ENCODE measurements at regions not wholly inside any gene's neighbourhood (a gene's known extent, or its start where the extent isn't known, plus 50 kb on each side); places are given as distances from the start of the nearest gene placed in this dataset.
A peak's percentile ranks its signal among the peaks of the same experiment; 100 is the strongest.

GRCh38 chr2:226057914-226058313 is 658.4 kb downstream of the NYAP2 start:
- peak; percentile 55 for ATAC-seq
- no peaks in the 10 kb centered on the region for H3K36me3 ChIP-seq (ENCODE audit: control insufficient read depth in 2 of 3, insufficient read depth in 3 of 3, low read length in 3 of 3)
- H3K9me3 Mint-ChIP-seq = peaks cover 0 to 2% (median 0%) of the 10 kb centered on the region in 11 donors
- H3K27me3 Mint-ChIP-seq = peaks cover 0 to 6% (median 0%) of the 10 kb centered on the region in 5 donors
- DNase-seq = no peak
- no peak overlapping the region for H3K27ac Mint-ChIP-seq
- no peaks in the 10 kb centered on the region for H3K4me1 ChIP-seq (ENCODE audit: control insufficient read depth in 2 of 2, insufficient read depth in 2 of 2, low read length in 2 of 2)
- no peaks in the 10 kb centered on the region for H3K36me3 Mint-ChIP-seq
- no peak overlapping the region for H3K4me3 Mint-ChIP-seq
- CTCF ChIA-PET = no interaction called here
- H3K4me1 Mint-ChIP-seq = no peaks in the 10 kb centered on the region
- no peak overlapping the region for H3K27ac ChIP-seq (ENCODE audit: low read depth, low read length)
- intact Hi-C loops (cut with micrococcal nuclease) = no loop called here
- no peaks in the 10 kb centered on the region for H3K9me3 ChIP-seq (ENCODE audit: control insufficient read depth in 2 of 3, low read length in 3 of 3)
- POLR2A ChIA-PET = no interaction called here
- H3K27me3 ChIP-seq (ENCODE audit: control insufficient read depth in 2 of 2, insufficient read depth in 2 of 2, low read length in 2 of 2) = no peaks in the 10 kb centered on the region
- H3K4me3 ChIP-seq (ENCODE audit: low read length) = no peak overlapping the region

- Mint-ChIP-seq H3K27me3 (peaks cover 0 to 6% (median 0%) of the 10 kb centered on the region in 5 donors), H3K27ac (no peak overlapping the region), H3K4me3 (no peak overlapping the region), H3K36me3 (no peaks in the 10 kb centered on the region), H3K4me1 (peaks cover 0 to 1% (median 0%) of the 10 kb centered on the region in 7 donors), H3K9me3 (peaks cover 0 to 3% (median 0%) of the 10 kb centered on the region in 11 donors)
- intact Hi-C loops (cut with micrococcal nuclease) = no loop called here
- ChIA-PET POLR2A (no interaction called here), CTCF (interaction anchor here (0.6 kb wide), 1 partner anchor 1418 kb away, joined by 3 read pairs; no protein-coding TSS in a partner anchor)
- Histone ChIP-seq H3K4me1 (ENCODE audit: control insufficient read depth in 2 of 2, insufficient read depth in 2 of 2, low read length in 2 of 2) (no peaks in the 10 kb centered on the region), H3K9me3 (ENCODE audit: control insufficient read depth in 2 of 3, low read length in 3 of 3) (no peaks in the 10 kb centered on the region), H3K36me3 (ENCODE audit: control insufficient read depth in 2 of 3, insufficient read depth in 3 of 3, low read length in 3 of 3) (no peaks in the 10 kb centered on the region), H3K4me3 (ENCODE audit: low read length) (no peak overlapping the region), H3K27me3 (ENCODE audit: control insufficient read depth in 2 of 2, insufficient read depth in 2 of 2, low read length in 2 of 2) (no peaks in the 10 kb centered on the region), H3K27ac (ENCODE audit: low read depth, low read length) (no peak overlapping the region)
- ATAC-seq (no peak), DNase-seq (no peak)
Measured at GRCh38 chr2:226057365-226057764, 657.9 kb downstream of the NYAP2 start.

GRCh38 chr2:226052772-226053416 is 653.4 kb downstream of the NYAP2 start:
- intact Hi-C loops (cut with micrococcal nuclease) = no loop called here
- H3K27ac Mint-ChIP-seq = no peak overlapping the region
- H3K27me3 ChIP-seq (ENCODE audit: control insufficient read depth in 2 of 2, insufficient read depth in 2 of 2, low read length in 2 of 2) = no peaks in the 10 kb centered on the region
- H3K27me3 Mint-ChIP-seq = peaks cover 0 to 13% (median 0%) of the 10 kb centered on the region in 5 donors
- POLR2A ChIA-PET = no interaction called here
- H3K4me3 ChIP-seq (ENCODE audit: low read length) = no peak overlapping the region
- no peak for ATAC-seq
- no peaks in the 10 kb centered on the region for H3K36me3 Mint-ChIP-seq
- no peak overlapping the region for H3K27ac ChIP-seq (ENCODE audit: low read depth, low read length)
- no peak for DNase-seq
- H3K4me1 ChIP-seq (ENCODE audit: control insufficient read depth in 2 of 2, insufficient read depth in 2 of 2, low read length in 2 of 2) = no peaks in the 10 kb centered on the region
- no peaks in the 10 kb centered on the region for H3K9me3 ChIP-seq (ENCODE audit: control insufficient read depth in 2 of 3, low read length in 3 of 3)
- no peak overlapping the region for H3K4me3 Mint-ChIP-seq
- H3K36me3 ChIP-seq (ENCODE audit: control insufficient read depth in 2 of 3, insufficient read depth in 3 of 3, low read length in 3 of 3) = no peaks in the 10 kb centered on the region
- peaks cover 0 to 5% (median 0%) of the 10 kb centered on the region in 11 donors for H3K9me3 Mint-ChIP-seq
- CTCF ChIA-PET = no interaction called here
- peaks cover 0 to 1% (median 0%) of the 10 kb centered on the region in 7 donors for H3K4me1 Mint-ChIP-seq

- intact Hi-C loops (cut with micrococcal nuclease) = no loop called here
Measured at GRCh38 chr2:226050822-226051221, 651.3 kb downstream of the NYAP2 start.

GRCh38 chr2:226048611-226049010 is 649.1 kb downstream of the NYAP2 start:
- Histone ChIP-seq H3K4me1 (ENCODE audit: control insufficient read depth in 2 of 2, insufficient read depth in 2 of 2, low read length in 2 of 2) (no peaks in the 10 kb centered on the region), H3K27me3 (ENCODE audit: control insufficient read depth in 2 of 2, insufficient read depth in 2 of 2, low read length in 2 of 2) (no peaks in the 10 kb centered on the region), H3K27ac (ENCODE audit: low read depth, low read length) (no peak overlapping the region), H3K9me3 (ENCODE audit: control insufficient read depth in 2 of 3, low read length in 3 of 3) (no peaks in the 10 kb centered on the region), H3K4me3 (ENCODE audit: low read length) (no peak overlapping the region), H3K36me3 (ENCODE audit: control insufficient read depth in 2 of 3, insufficient read depth in 3 of 3, low read length in 3 of 3) (no peaks in the 10 kb centered on the region)
- H3K27me3 Mint-ChIP-seq = peaks cover 0 to 25% (median 11%) of the 10 kb centered on the region in 5 donors
- ChIA-PET CTCF (no interaction called here), POLR2A (no interaction called here)
- no peak overlapping the region for H3K27ac Mint-ChIP-seq
- H3K9me3 Mint-ChIP-seq = peaks cover 0 to 5% (median 0%) of the 10 kb centered on the region in 11 donors
- H3K4me3 Mint-ChIP-seq = no peak overlapping the region
- intact Hi-C loops (cut with micrococcal nuclease) = no loop called here
- peaks cover 0 to 1% (median 0%) of the 10 kb centered on the region in 7 donors for H3K4me1 Mint-ChIP-seq
- no peak for ATAC-seq
- H3K36me3 Mint-ChIP-seq = no peaks in the 10 kb centered on the region
- DNase-seq = no peak

More at GRCh38 chr2:226050822-226051221, 651.3 kb downstream of the NYAP2 start:
- peaks cover 0 to 17% (median 7%) of the 10 kb centered on the region in 5 donors for H3K27me3 Mint-ChIP-seq
- Histone ChIP-seq H3K27ac (ENCODE audit: low read depth, low read length) (no peak overlapping the region), H3K4me3 (ENCODE audit: low read length) (no peak overlapping the region), H3K9me3 (ENCODE audit: control insufficient read depth in 2 of 3, low read length in 3 of 3) (no peaks in the 10 kb centered on the region), H3K4me1 (ENCODE audit: control insufficient read depth in 2 of 2, insufficient read depth in 2 of 2, low read length in 2 of 2) (no peaks in the 10 kb centered on the region), H3K27me3 (ENCODE audit: control insufficient read depth in 2 of 2, insufficient read depth in 2 of 2, low read length in 2 of 2) (no peaks in the 10 kb centered on the region), H3K36me3 (ENCODE audit: control insufficient read depth in 2 of 3, insufficient read depth in 3 of 3, low read length in 3 of 3) (no peaks in the 10 kb centered on the region)
- CTCF ChIA-PET = no interaction called here
- H3K4me1 Mint-ChIP-seq = peaks cover 0 to 1% (median 0%) of the 10 kb centered on the region in 7 donors
- DNase-seq (no peak), ATAC-seq (no peak)
- no peak overlapping the region for H3K4me3 Mint-ChIP-seq
- H3K36me3 Mint-ChIP-seq = no peaks in the 10 kb centered on the region
- H3K27ac Mint-ChIP-seq = no peak overlapping the region
- POLR2A ChIA-PET = no interaction called here
- peaks cover 0 to 5% (median 0%) of the 10 kb centered on the region in 11 donors for H3K9me3 Mint-ChIP-seq

- H3K27me3 ChIP-seq (ENCODE audit: control insufficient read depth in 2 of 2, insufficient read depth in 2 of 2, low read length in 2 of 2) = no peaks in the 10 kb centered on the region
- no peak overlapping the region for H3K27ac Mint-ChIP-seq
- ATAC-seq = no peak
- no peaks in the 10 kb centered on the region for H3K4me1 Mint-ChIP-seq
- H3K4me3 Mint-ChIP-seq = no peak overlapping the region
- H3K9me3 Mint-ChIP-seq = peaks cover 0 to 5% (median 0%) of the 10 kb centered on the region in 11 donors
- no peaks in the 10 kb centered on the region for H3K9me3 ChIP-seq (ENCODE audit: control insufficient read depth in 2 of 3, low read length in 3 of 3)
- no peak overlapping the region for H3K27ac ChIP-seq (ENCODE audit: low read depth, low read length)
- no peaks in the 10 kb centered on the region for H3K36me3 ChIP-seq (ENCODE audit: control insufficient read depth in 2 of 3, insufficient read depth in 3 of 3, low read length in 3 of 3)
- POLR2A ChIA-PET = no interaction called here
- intact Hi-C loops (cut with micrococcal nuclease) = no loop called here
- H3K4me3 ChIP-seq (ENCODE audit: low read length) = no peak overlapping the region
- no peaks in the 10 kb centered on the region for H3K36me3 Mint-ChIP-seq
- peaks cover 0 to 29% (median 11%) of the 10 kb centered on the region in 5 donors for H3K27me3 Mint-ChIP-seq
- DNase-seq = no peak
- no peaks in the 10 kb centered on the region for H3K4me1 ChIP-seq (ENCODE audit: control insufficient read depth in 2 of 2, insufficient read depth in 2 of 2, low read length in 2 of 2)
- CTCF ChIA-PET = no interaction called here
Measured at GRCh38 chr2:226045080-226045479, 645.6 kb downstream of the NYAP2 start.

GRCh38 chr2:226040344-226040900 is 640.9 kb downstream of the NYAP2 start:
- no peak for ATAC-seq
- H3K27ac Mint-ChIP-seq = peak overlapping the region in 1 of 9 donors; percentile 48
- peaks cover 0 to 13% (median 0%) of the 10 kb centered on the region in 11 donors for H3K9me3 Mint-ChIP-seq

More at GRCh38 chr2:226040344-226040900, 640.9 kb downstream of the NYAP2 start:
- H3K27me3 Mint-ChIP-seq = peaks cover 0 to 28% (median 26%) of the 10 kb centered on the region in 5 donors
- no peaks in the 10 kb centered on the region for H3K4me1 Mint-ChIP-seq
- intact Hi-C loops (cut with micrococcal nuclease) = no loop called here
- no peak overlapping the region for H3K4me3 Mint-ChIP-seq
- no peaks in the 10 kb centered on the region for H3K4me1 ChIP-seq (ENCODE audit: control insufficient read depth in 2 of 2, insufficient read depth in 2 of 2, low read length in 2 of 2)
- H3K4me3 ChIP-seq (ENCODE audit: low read length) = no peak overlapping the region
- POLR2A ChIA-PET = no interaction called here
- H3K27me3 ChIP-seq (ENCODE audit: control insufficient read depth in 2 of 2, insufficient read depth in 2 of 2, low read length in 2 of 2) = no peaks in the 10 kb centered on the region
- H3K27ac ChIP-seq (ENCODE audit: low read depth, low read length) = no peak overlapping the region
- H3K9me3 ChIP-seq (ENCODE audit: control insufficient read depth in 2 of 3, low read length in 3 of 3) = no peaks in the 10 kb centered on the region
- no peaks in the 10 kb centered on the region for H3K36me3 Mint-ChIP-seq
- CTCF ChIA-PET = no interaction called here
- no peak for DNase-seq
- H3K36me3 ChIP-seq (ENCODE audit: control insufficient read depth in 2 of 3, insufficient read depth in 3 of 3, low read length in 3 of 3) = no peaks in the 10 kb centered on the region

Data from naive thymus-derived CD4-positive, alpha-beta T cell (primary cell).